Panc1 (cell line): ENCODE measurements at regions not wholly inside any gene's neighbourhood (a gene's known extent, or its start where the extent isn't known, plus 50 kb on each side); places are given as distances from the start of the nearest gene placed in this dataset.

Experiments used
- ATAC-seq: fragments of 200-7000 bp; cut with Tn5 transposase; 2 replicates; pipeline ENCODE4 v1.9.1; 2020; ENCODE audit warnings: mild to moderate bottlenecking, moderate library complexity
- BruUV-seq: library from RNA; stranded (reverse); fragments of 400-500 nt; replicated peaks from 2 replicates; lab custom pipeline; 2021; lab: Mats Ljungman, UMichigan
- CTCF ChIA-PET: fragments of 300-600 bp; sonication (Branson Sonifier 250); formaldehyde crosslinking; loops from one replicate; lab custom pipeline; 2022; ENCODE audit warnings: antibody characterized with exemption; lab: Charles Lee
- POLR2A ChIA-PET: fragments of 300-600 bp; sonication (Branson Sonifier 250); formaldehyde crosslinking; loops from one replicate; lab custom pipeline; 2022; ENCODE audit warnings: antibody characterized with exemption; lab: Charles Lee
- DNase-seq: peaks from one replicate; pipeline ENCODE4 v3.0.0-alpha.2; 2010; ENCODE audit warnings: low read depth, low spot score
- H3K27ac ChIP-seq: 2 replicates; pipeline ENCODE4 v1.5.1; 2011; ENCODE audit warnings: mild to moderate bottlenecking, low read length, inconsistent platforms
- H3K27me3 ChIP-seq: fragments of 200-500 bp; sonication (Bioruptor generic); 2 replicates; pipeline ENCODE4 v1.6.0; 2014; ENCODE audit warnings: low read length, inconsistent platforms; ENCODE audit not compliant: control insufficient read depth, insufficient read depth
- H3K36me3 ChIP-seq: fragments of 200-500 bp; sonication (Bioruptor generic); 2 replicates; pipeline ENCODE4 v1.5.1; 2014; ENCODE audit warnings: inconsistent platforms, mild to moderate bottlenecking, low read length, moderate library complexity; ENCODE audit not compliant: control insufficient read depth, insufficient read depth
- H3K4me1 ChIP-seq: 2 replicates; pipeline ENCODE4 v1.5.1; 2011; ENCODE audit warnings: inconsistent platforms, mild to moderate bottlenecking, low read length, moderate library complexity; ENCODE audit not compliant: control insufficient read depth, insufficient read depth
- H3K4me3 ChIP-seq, 2 experiments: 2 replicates each; pipeline ENCODE4 v1.5.1; 2011 to 2012; ENCODE audit warnings: low read depth in 2 of 2, low read length in 2 of 2, mild to moderate bottlenecking in 2 of 2, inconsistent platforms in 1 of 2, moderate library complexity in 1 of 2
- H3K9me3 ChIP-seq: fragments of 200-500 bp; sonication (Bioruptor generic); 2 replicates; pipeline ENCODE4 v1.5.1; 2014; ENCODE audit warnings: low read depth, mild to moderate bottlenecking, inconsistent platforms, low read length, moderate library complexity; ENCODE audit not compliant: control insufficient read depth, insufficient read depth
- CTCF ChIP-seq: fragments of 450-650 bp; IDR thresholded peaks from 2 replicates; pipeline ENCODE4 v1.5.1; 2017; ENCODE audit warnings: mild to moderate bottlenecking
- POLR2AphosphoS5 ChIP-seq: IDR thresholded peaks from 2 replicates; pipeline ENCODE4 v1.6.1; 2012; ENCODE audit warnings: mild to moderate bottlenecking, low read depth, low read length, moderate library complexity
- REST ChIP-seq, 2 experiments: IDR thresholded peaks; 2 replicates each; pipeline ENCODE4 v1.6.1; 2011 to 2012; ENCODE audit warnings: low read depth in 2 of 2, control low read depth in 1 of 2, low read length in 1 of 2, mild to moderate bottlenecking in 1 of 2, moderate library complexity in 1 of 2; ENCODE audit not compliant: insufficient read depth in 1 of 2
- SIN3A ChIP-seq: IDR thresholded peaks from 2 replicates; pipeline ENCODE4 v1.6.1; 2012; ENCODE audit warnings: low read depth, mild to moderate bottlenecking, low read length, moderate library complexity, borderline replicate concordance; ENCODE audit not compliant: insufficient read depth
- TCF7L2 ChIP-seq: IDR thresholded peaks from 2 replicates; pipeline ENCODE4 v1.6.1; 2011; ENCODE audit warnings: mild to moderate bottlenecking, low read depth, low read length, inconsistent platforms
- in situ Hi-C: cut with HindIII; loops from 2 replicates; pipeline ENCODE4 v1.10.0; 2016; ENCODE audit warnings: low sequenced_read_pairs, low pct_unique_long_range_greater_than_20kb
- intact Hi-C: fragments of 100-400 bp; cut with micrococcal nuclease; formaldehyde crosslinking; loops from one replicate; pipeline ENCODE4 v1.10.0; 2022; ENCODE audit not compliant: unreplicated experiment

GRCh38 chr9:81855538-81855937, 72.7 kb upstream of the SPATA31D4 start:
- H3K4me1 ChIP-seq = no peaks in the 10 kb centered on the region
- in situ Hi-C loops (no loop called here), intact Hi-C loops (no loop called here)
- POLR2A ChIA-PET = no interaction called here
- no peaks in the 10 kb centered on the region for H3K27me3 ChIP-seq
- H3K9me3 ChIP-seq = no peaks in the 10 kb centered on the region
- H3K36me3 ChIP-seq = no peaks in the 10 kb centered on the region
- no TSS peak for BruUV-seq
- ATAC-seq = no peak
- no peak overlapping the region for H3K4me3 ChIP-seq
- TF ChIP-seq TCF7L2 (no peak), POLR2AphosphoS5 (no peak), SIN3A (no peak), REST (IDR thresholded peaks at IDR 0.05; ENCODE audit: insufficient read depth in 1 of 2, low read depth in 2 of 2, low read length in 1 of 2) (no peak), CTCF (no peak)
- CTCF ChIA-PET = interaction anchor here (0.7 kb wide), 1 partner anchor 62 kb away, joined by 3 read pairs; no protein-coding TSS in a partner anchor
- DNase-seq = no peak
- H3K27ac ChIP-seq = no peak overlapping the region

DNA sequence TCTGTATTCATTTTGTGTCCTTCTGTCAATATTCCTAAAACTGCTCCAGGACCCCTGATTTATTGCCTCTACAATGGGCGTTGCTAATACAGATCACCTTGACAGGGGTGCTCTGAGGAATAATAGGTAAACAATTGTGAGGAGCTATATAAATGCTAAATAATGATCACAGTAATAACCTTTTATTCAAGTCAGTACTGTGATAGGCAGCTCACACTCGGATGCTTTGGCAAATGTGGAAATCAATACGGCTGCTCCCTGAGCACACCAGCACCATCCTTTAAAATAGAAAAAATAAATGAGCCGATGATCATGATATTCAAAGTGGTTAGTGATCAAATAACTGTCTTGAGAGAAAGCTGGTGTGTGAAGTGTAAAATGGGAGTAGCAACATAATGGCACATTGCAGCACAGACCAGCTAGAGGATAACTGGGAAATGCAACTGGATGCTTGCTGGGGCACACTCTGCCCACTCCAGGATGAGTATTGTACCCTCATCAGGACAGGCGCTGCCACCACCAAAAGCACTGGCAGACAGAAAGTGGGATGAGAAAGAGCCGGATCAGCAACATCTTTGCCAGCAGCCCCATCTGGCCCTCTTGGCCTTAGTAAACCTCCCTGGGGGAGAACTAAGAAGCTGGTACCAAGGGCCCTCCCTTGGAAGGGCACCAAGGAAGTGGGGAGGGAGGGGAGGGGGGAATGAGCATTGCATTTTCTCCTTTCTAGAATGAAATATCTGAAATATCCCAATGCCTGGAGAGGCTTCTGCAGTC, 69.4 kb upstream of the SPATA31D4 start:
- BruUV-seq = no TSS peak
- ChIA-PET CTCF (no interaction called here), POLR2A (no interaction called here)
- Histone ChIP-seq H3K27ac (no peak overlapping the region), H3K9me3 (no peaks in the 10 kb centered on the region), H3K4me3 (no peak overlapping the region), H3K27me3 (no peaks in the 10 kb centered on the region), H3K4me1 (no peaks in the 10 kb centered on the region), H3K36me3 (no peaks in the 10 kb centered on the region)
- in situ Hi-C loops (no loop called here), intact Hi-C loops (no loop called here)
- no peak for TF ChIP-seq SIN3A
- no peak for TF ChIP-seq TCF7L2
- TF ChIP-seq POLR2AphosphoS5 = no peak
- TF ChIP-seq REST (IDR thresholded peaks at IDR 0.05; ENCODE audit: insufficient read depth in 1 of 2, low read depth in 2 of 2, low read length in 1 of 2) = no peak
- TF ChIP-seq CTCF = no peak
- DNase-seq = no peak
- no peak for ATAC-seq
